SU-DHL-6 (cell line): ENCODE measurements at regions not wholly inside any gene's neighbourhood (a gene's known extent, or its start where the extent isn't known, plus 50 kb on each side); places are given as distances from the start of the nearest gene placed in this dataset.

ENCODE experiments used
- H2AFZ ChIP-seq: fragments of 200-600 bp; sonication (generic); 2 replicates; pipeline ENCODE4 v1.6.1; 2014; ENCODE audit warnings: low read depth, mild to moderate bottlenecking, moderate library complexity, mixed read lengths, antibody characterized with exemption, low read length; ENCODE audit not compliant: severe bottlenecking
- H3F3A ChIP-seq: fragments of 200-600 bp; shearing (Covaris generic); 2 replicates; pipeline ENCODE4 v1.6.0; 2016; ENCODE audit warnings: antibody characterized with exemption, mild to moderate bottlenecking; ENCODE audit not compliant: insufficient read depth
- H3K27ac ChIP-seq: fragments of 200-600 bp; sonication (generic); 2 replicates; pipeline ENCODE4 v1.5.1; 2016; ENCODE audit warnings: low read depth, mild to moderate bottlenecking, low read length, moderate library complexity, mixed read lengths
- H3K27me3 ChIP-seq: fragments of 200-600 bp; sonication (generic), shearing (Covaris generic); 2 replicates; pipeline ENCODE4 v1.6.0; 2014; ENCODE audit warnings: mild to moderate bottlenecking, low read length
- H3K36me3 ChIP-seq: fragments of 200-600 bp; sonication (generic); 2 replicates; pipeline ENCODE4 v1.6.1; 2014; ENCODE audit warnings: mild to moderate bottlenecking, low read length, mixed read lengths
- H3K4me2 ChIP-seq: fragments of 300-600, 200-600 bp; shearing (Covaris generic), sonication (generic); 2 replicates; pipeline ENCODE4 v1.6.0; 2014; ENCODE audit warnings: low read length, low read depth, mild to moderate bottlenecking; ENCODE audit not compliant: poor library complexity, severe bottlenecking
- H3K4me3 ChIP-seq: fragments of 200-600 bp; sonication (generic); 2 replicates; pipeline ENCODE4 v1.5.1; 2014; ENCODE audit warnings: antibody characterized with exemption, low read length, mild to moderate bottlenecking, mixed read lengths; ENCODE audit not compliant: insufficient read depth, poor library complexity, severe bottlenecking
- H3K79me2 ChIP-seq: fragments of 200-600 bp; sonication (generic); 2 replicates; pipeline ENCODE4 v1.6.1; 2014; ENCODE audit warnings: mild to moderate bottlenecking, low read length, moderate library complexity; ENCODE audit not compliant: insufficient read depth
- H3K9ac ChIP-seq: fragments of 200-600 bp; sonication (generic); 2 replicates; pipeline ENCODE4 v1.7.0; 2014; ENCODE audit warnings: mild to moderate bottlenecking, low read length
- H3K9me2 ChIP-seq: fragments of 200-600 bp; sonication (generic); replicated peaks from 2 replicates; pipeline ENCODE4 v1.6.1; 2014; ENCODE audit warnings: low read length; ENCODE audit not compliant: insufficient read depth
- H3K9me3 ChIP-seq: fragments of 200-600 bp; sonication (generic); 2 replicates; pipeline ENCODE4 v1.6.1; 2014; ENCODE audit warnings: low read length, mixed read lengths; ENCODE audit not compliant: insufficient read depth
- H4K20me1 ChIP-seq: fragments of 200-600 bp; sonication (generic); 2 replicates; pipeline ENCODE4 v1.6.1; 2014; ENCODE audit warnings: low read depth, mild to moderate bottlenecking, antibody characterized with exemption, low read length, moderate library complexity, mixed read lengths
- CTCF ChIP-seq: fragments of 200-600 bp; sonication (generic); IDR thresholded peaks from one replicate; pipeline ENCODE4 v1.5.1; 2017; ENCODE audit warnings: antibody characterized with exemption, mild to moderate bottlenecking, low read length, moderate library complexity; ENCODE audit not compliant: insufficient read depth, poor library complexity, severe bottlenecking
- EZH2phosphoT487 ChIP-seq: fragments of 200-600 bp; sonication (generic), shearing (Covaris generic); conservative IDR thresholded peaks from 2 replicates; pipeline ENCODE4 v1.6.1; 2018; ENCODE audit warnings: mild to moderate bottlenecking, antibody characterized with exemption, low read length, moderate library complexity, mixed read lengths

- Histone ChIP-seq H3K4me2 (no peak overlapping the region), H3K9me2 (no peaks in the 10 kb centered on the region), H2AFZ (no peak overlapping the region), H3K27me3 (no peaks in the 10 kb centered on the region), H3K36me3 (no peaks in the 10 kb centered on the region), H3F3A (no peaks in the 10 kb centered on the region), H4K20me1 (no peaks in the 10 kb centered on the region), H3K27ac (no peak overlapping the region), H3K9ac (no peak overlapping the region), H3K79me2 (no peaks in the 10 kb centered on the region), H3K4me3 (no peak overlapping the region), H3K9me3 (no peaks in the 10 kb centered on the region)
- no peak for TF ChIP-seq CTCF
- TF ChIP-seq EZH2phosphoT487, result no peak
These were observed 60.9 kb upstream of the ZNF469 start for GRCh38 chr16:88321635-88322499.

DNA sequence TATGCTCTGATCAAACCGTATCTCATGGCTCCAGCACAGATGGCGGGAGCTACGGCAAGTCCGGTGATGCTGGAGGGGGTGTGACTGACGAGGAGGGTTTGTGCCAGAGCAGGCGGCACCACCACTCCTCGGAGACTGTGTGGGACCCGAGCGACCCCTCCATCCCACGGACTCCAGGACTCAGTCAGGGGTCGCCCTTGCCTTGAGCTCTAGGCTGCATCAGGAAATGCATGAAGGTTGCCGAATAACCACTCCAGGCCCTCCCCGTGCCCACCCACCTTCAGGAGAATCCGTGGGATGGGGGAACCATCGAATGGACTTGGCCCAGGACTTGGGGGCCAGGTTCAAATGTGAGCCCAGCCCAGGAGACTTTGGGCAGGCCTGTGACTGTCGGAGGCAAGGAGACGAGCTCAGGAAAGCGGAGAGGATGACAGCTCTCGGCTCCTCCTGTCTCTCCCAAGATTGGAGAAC is 60.2 kb upstream of the ZNF469 start:
- H3K4me3 ChIP-seq, result no peak overlapping the region
- H3K9ac ChIP-seq, result no peak overlapping the region
- H3K9me2 ChIP-seq, result no peaks in the 10 kb centered on the region
- no peak overlapping the region for H3K27ac ChIP-seq
- H3K4me2 ChIP-seq, result no peak overlapping the region
- no peaks in the 10 kb centered on the region for H3K79me2 ChIP-seq
- H3F3A ChIP-seq, result no peaks in the 10 kb centered on the region
- H3K27me3 ChIP-seq, result no peaks in the 10 kb centered on the region
- no peak overlapping the region for H2AFZ ChIP-seq
- H3K9me3 ChIP-seq, result no peaks in the 10 kb centered on the region
- TF ChIP-seq EZH2phosphoT487 (no peak), CTCF (no peak)
- H3K36me3 ChIP-seq, result no peaks in the 10 kb centered on the region
- H4K20me1 ChIP-seq, result no peaks in the 10 kb centered on the region

DNA sequence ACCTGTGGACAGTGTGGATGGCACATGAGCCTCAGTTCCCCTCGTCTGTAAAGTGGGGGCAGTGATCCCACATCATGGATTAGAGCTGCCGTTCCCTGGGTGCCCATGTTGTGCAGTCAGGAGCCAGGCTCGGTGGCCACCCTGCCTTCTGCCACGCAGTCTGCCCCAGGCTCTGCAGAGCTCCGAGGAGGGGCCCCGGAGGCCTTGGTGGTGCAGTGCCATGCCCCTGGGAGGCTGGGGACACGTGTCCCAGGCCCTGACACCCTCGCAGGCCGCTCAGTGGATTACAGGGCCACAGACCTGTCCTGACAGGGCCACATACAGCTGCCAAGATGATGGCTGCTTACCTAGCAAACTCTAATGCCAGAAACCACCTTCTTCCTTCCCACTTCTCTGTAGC is 59.7 kb upstream of the ZNF469 start:
- Histone ChIP-seq H3K27me3 (no peaks in the 10 kb centered on the region), H3K36me3 (no peaks in the 10 kb centered on the region), H3F3A (no peaks in the 10 kb centered on the region), H3K9ac (no peak overlapping the region), H3K4me2 (no peak overlapping the region), H3K9me2 (no peaks in the 10 kb centered on the region), H3K4me3 (no peak overlapping the region), H4K20me1 (no peaks in the 10 kb centered on the region), H3K27ac (no peak overlapping the region), H3K79me2 (no peaks in the 10 kb centered on the region), H2AFZ (no peak overlapping the region), H3K9me3 (no peaks in the 10 kb centered on the region)
- TF ChIP-seq EZH2phosphoT487 (no peak), CTCF (no peak)
